ENCODE measurements at regions not wholly inside any gene's neighbourhood (a gene's known extent, or its start where the extent isn't known, plus 50 kb on each side); places are given as distances from the start of the nearest gene placed in this dataset.
"Not testable (repeated sequence)": the region's sequence is repeated elsewhere in the genome, so short reads cannot be mapped to it uniquely, and the experiment has no call there.

- H3K4me1 ChIP-seq (ENCODE audit: control insufficient read depth, low read depth, low read length) = peaks cover 4% of the 10 kb centered on the region
- no peaks in the 10 kb centered on the region for H3K9me3 ChIP-seq (ENCODE audit: control insufficient read depth, low read depth, low read length)
- H3K9ac ChIP-seq (ENCODE audit: low read length) = no peak overlapping the region
- H3K27me3 ChIP-seq (ENCODE audit: control insufficient read depth, insufficient read depth, low read length) = no peaks in the 10 kb centered on the region
- no peaks in the 10 kb centered on the region for H3K36me3 ChIP-seq (ENCODE audit: control insufficient read depth, low read depth, low read length)
- no peak overlapping the region for H3K27ac ChIP-seq (ENCODE audit: low read length)
- H3K4me3 ChIP-seq (ENCODE audit: low read length) = no peak overlapping the region
Measured at GRCh38 chr11:31953803-31954327, 137.0 kb upstream of the RCN1 start.

GRCh38 chr11:31949733-31950200, 138.6 kb upstream of the PAX6 start:
- not testable (repeated sequence) for H3K27ac ChIP-seq (ENCODE audit: low read length); H3K36me3 ChIP-seq (ENCODE audit: control insufficient read depth, low read depth, low read length); H3K27me3 ChIP-seq (ENCODE audit: control insufficient read depth, insufficient read depth, low read length); H3K4me3 ChIP-seq (ENCODE audit: low read length); H3K4me1 ChIP-seq (ENCODE audit: control insufficient read depth, low read depth, low read length); H3K9ac ChIP-seq (ENCODE audit: low read length); H3K9me3 ChIP-seq (ENCODE audit: control insufficient read depth, low read depth, low read length)

GRCh38 chr11:31947051-31947450, 135.9 kb upstream of the PAX6 start:
- Histone ChIP-seq H3K27ac (ENCODE audit: low read length) (no peak overlapping the region), H3K4me3 (ENCODE audit: low read length) (no peak overlapping the region), H3K9me3 (ENCODE audit: control insufficient read depth, low read depth, low read length) (no peaks in the 10 kb centered on the region), H3K27me3 (ENCODE audit: control insufficient read depth, insufficient read depth, low read length) (no peaks in the 10 kb centered on the region), H3K4me1 (ENCODE audit: control insufficient read depth, low read depth, low read length) (no peaks in the 10 kb centered on the region), H3K9ac (ENCODE audit: low read length) (no peak overlapping the region), H3K36me3 (ENCODE audit: control insufficient read depth, low read depth, low read length) (no peaks in the 10 kb centered on the region)

GRCh38 chr11:31943056-31943780, 132.1 kb upstream of the PAX6 start:
- no peaks in the 10 kb centered on the region for H3K4me1 ChIP-seq (ENCODE audit: control insufficient read depth, low read depth, low read length)
- no peaks in the 10 kb centered on the region for H3K27me3 ChIP-seq (ENCODE audit: control insufficient read depth, insufficient read depth, low read length)
- H3K9me3 ChIP-seq (ENCODE audit: control insufficient read depth, low read depth, low read length) = no peaks in the 10 kb centered on the region
- no peak overlapping the region for H3K27ac ChIP-seq (ENCODE audit: low read length)
- no peaks in the 10 kb centered on the region for H3K36me3 ChIP-seq (ENCODE audit: control insufficient read depth, low read depth, low read length)
- no peak overlapping the region for H3K4me3 ChIP-seq (ENCODE audit: low read length)
- no peak overlapping the region for H3K9ac ChIP-seq (ENCODE audit: low read length)

GRCh38 chr11:31940371-31941037, 129.4 kb upstream of the PAX6 start:
- Histone ChIP-seq H3K9me3 (ENCODE audit: control insufficient read depth, low read depth, low read length) (no peaks in the 10 kb centered on the region), H3K9ac (ENCODE audit: low read length) (no peak overlapping the region), H3K4me3 (ENCODE audit: low read length) (no peak overlapping the region), H3K27ac (ENCODE audit: low read length) (no peak overlapping the region), H3K36me3 (ENCODE audit: control insufficient read depth, low read depth, low read length) (no peaks in the 10 kb centered on the region), H3K27me3 (ENCODE audit: control insufficient read depth, insufficient read depth, low read length) (no peaks in the 10 kb centered on the region), H3K4me1 (ENCODE audit: control insufficient read depth, low read depth, low read length) (no peaks in the 10 kb centered on the region)

- H3K4me3 ChIP-seq (ENCODE audit: low read length) = no peak overlapping the region
- no peaks in the 10 kb centered on the region for H3K9me3 ChIP-seq (ENCODE audit: control insufficient read depth, low read depth, low read length)
- H3K36me3 ChIP-seq (ENCODE audit: control insufficient read depth, low read depth, low read length) = no peaks in the 10 kb centered on the region
- no peak overlapping the region for H3K9ac ChIP-seq (ENCODE audit: low read length)
- no peaks in the 10 kb centered on the region for H3K27me3 ChIP-seq (ENCODE audit: control insufficient read depth, insufficient read depth, low read length)
- H3K27ac ChIP-seq (ENCODE audit: low read length) = no peak overlapping the region
- no peaks in the 10 kb centered on the region for H3K4me1 ChIP-seq (ENCODE audit: control insufficient read depth, low read depth, low read length)
Measured at GRCh38 chr11:31939004-31939403, 127.9 kb upstream of the PAX6 start.

- H3K4me3 ChIP-seq (ENCODE audit: low read length) = no peak overlapping the region
- H3K36me3 ChIP-seq (ENCODE audit: control insufficient read depth, low read depth, low read length) = no peaks in the 10 kb centered on the region
- no peak overlapping the region for H3K9ac ChIP-seq (ENCODE audit: low read length)
- H3K4me1 ChIP-seq (ENCODE audit: control insufficient read depth, low read depth, low read length) = no peaks in the 10 kb centered on the region
- no peaks in the 10 kb centered on the region for H3K9me3 ChIP-seq (ENCODE audit: control insufficient read depth, low read depth, low read length)
- H3K27ac ChIP-seq (ENCODE audit: low read length) = no peak overlapping the region
- no peaks in the 10 kb centered on the region for H3K27me3 ChIP-seq (ENCODE audit: control insufficient read depth, insufficient read depth, low read length)
Measured at GRCh38 chr11:31936312-31936711, 125.2 kb upstream of the PAX6 start.

GRCh38 chr11:31932879-31933278, 121.8 kb upstream of the PAX6 start:
- Histone ChIP-seq H3K9me3 (ENCODE audit: control insufficient read depth, low read depth, low read length) (no peaks in the 10 kb centered on the region), H3K36me3 (ENCODE audit: control insufficient read depth, low read depth, low read length) (no peaks in the 10 kb centered on the region), H3K4me1 (ENCODE audit: control insufficient read depth, low read depth, low read length) (no peaks in the 10 kb centered on the region), H3K27me3 (ENCODE audit: control insufficient read depth, insufficient read depth, low read length) (no peaks in the 10 kb centered on the region), H3K4me3 (ENCODE audit: low read length) (no peak overlapping the region), H3K27ac (ENCODE audit: low read length) (no peak overlapping the region), H3K9ac (ENCODE audit: low read length) (no peak overlapping the region)

- no peaks in the 10 kb centered on the region for H3K9me3 ChIP-seq (ENCODE audit: control insufficient read depth, low read depth, low read length)
- H3K27me3 ChIP-seq (ENCODE audit: control insufficient read depth, insufficient read depth, low read length) = no peaks in the 10 kb centered on the region
- no peak overlapping the region for H3K27ac ChIP-seq (ENCODE audit: low read length)
- H3K4me1 ChIP-seq (ENCODE audit: control insufficient read depth, low read depth, low read length) = no peaks in the 10 kb centered on the region
- no peak overlapping the region for H3K9ac ChIP-seq (ENCODE audit: low read length)
- H3K36me3 ChIP-seq (ENCODE audit: control insufficient read depth, low read depth, low read length) = no peaks in the 10 kb centered on the region
- H3K4me3 ChIP-seq (ENCODE audit: low read length) = no peak overlapping the region
Measured at GRCh38 chr11:31927982-31928381, 116.9 kb upstream of the PAX6 start.

GRCh38 chr11:31926816-31927528, 115.8 kb upstream of the PAX6 start:
- Histone ChIP-seq H3K9ac (ENCODE audit: low read length) (no peak overlapping the region), H3K36me3 (ENCODE audit: control insufficient read depth, low read depth, low read length) (no peaks in the 10 kb centered on the region), H3K27ac (ENCODE audit: low read length) (no peak overlapping the region), H3K4me1 (ENCODE audit: control insufficient read depth, low read depth, low read length) (no peaks in the 10 kb centered on the region), H3K27me3 (ENCODE audit: control insufficient read depth, insufficient read depth, low read length) (no peaks in the 10 kb centered on the region), H3K9me3 (ENCODE audit: control insufficient read depth, low read depth, low read length) (no peaks in the 10 kb centered on the region), H3K4me3 (ENCODE audit: low read length) (no peak overlapping the region)

- Histone ChIP-seq H3K4me1 (ENCODE audit: control insufficient read depth, low read depth, low read length) (no peaks in the 10 kb centered on the region), H3K9ac (ENCODE audit: low read length) (no peak overlapping the region), H3K36me3 (ENCODE audit: control insufficient read depth, low read depth, low read length) (no peaks in the 10 kb centered on the region), H3K27ac (ENCODE audit: low read length) (no peak overlapping the region), H3K4me3 (ENCODE audit: low read length) (no peak overlapping the region), H3K9me3 (ENCODE audit: control insufficient read depth, low read depth, low read length) (no peaks in the 10 kb centered on the region), H3K27me3 (ENCODE audit: control insufficient read depth, insufficient read depth, low read length) (no peaks in the 10 kb centered on the region)
Measured at GRCh38 chr11:31926106-31926505, 115.0 kb upstream of the PAX6 start.

All from iPS-18a (cell line).